ENCODE measurements at regions not wholly inside any gene's neighbourhood (a gene's known extent, or its start where the extent isn't known, plus 50 kb on each side); places are given as distances from the start of the nearest gene placed in this dataset.
"Not testable (repeated sequence)": the region's sequence is repeated elsewhere in the genome, so short reads cannot be mapped to it uniquely, and the experiment has no call there.

GRCh38 chr21:28421716-28422524, 570.8 kb downstream of the LTN1 start:
- no peak for DNase-seq (ENCODE audit: low read depth in 2 of 2)

GRCh38 chr21:28419811-28420210, 572.9 kb downstream of the LTN1 start:
- no peak for DNase-seq (ENCODE audit: low read depth in 2 of 2)

- DNase-seq (ENCODE audit: low read depth in 2 of 2), result no peak
Measured at GRCh38 chr21:28418726-28419514, 573.8 kb downstream of the LTN1 start.

- DNase-seq (ENCODE audit: low read depth in 2 of 2), result no peak
Measured at GRCh38 chr21:28410256-28410655, 582.4 kb downstream of the LTN1 start.

- no peak for DNase-seq (ENCODE audit: low read depth in 2 of 2)
Measured at GRCh38 chr21:28402616-28402989, 590.1 kb downstream of the LTN1 start.

GRCh38 chr21:28397040-28397439, 595.6 kb downstream of the LTN1 start:
- no peak for DNase-seq (ENCODE audit: low read depth in 2 of 2)

- DNase-seq (ENCODE audit: low read depth in 2 of 2), result no peak
Measured at GRCh38 chr21:28396421-28396820, 596.3 kb downstream of the LTN1 start.

GRCh38 chr21:28393279-28393678, 599.4 kb downstream of the LTN1 start:
- no peak for DNase-seq (ENCODE audit: low read depth in 2 of 2)

GRCh38 chr21:28391938-28392849, 600.5 kb downstream of the LTN1 start:
- DNase-seq (ENCODE audit: low read depth in 2 of 2), result no peak

- DNase-seq (ENCODE audit: low read depth in 2 of 2), result no peak
Measured at GRCh38 chr21:28387220-28387619, 605.5 kb downstream of the LTN1 start.

- DNase-seq (ENCODE audit: low read depth in 2 of 2), result no peak
Measured at GRCh38 chr21:28385845-28386244, 606.8 kb downstream of the LTN1 start.

- DNase-seq (ENCODE audit: low read depth in 2 of 2), result not testable (repeated sequence)
Measured at GRCh38 chr21:28381000-28381745, 611.5 kb downstream of the LTN1 start.

GRCh38 chr21:28380241-28380640, 612.4 kb downstream of the LTN1 start:
- DNase-seq (ENCODE audit: low read depth in 2 of 2), result no peak

GRCh38 chr21:28378026-28378425, 614.7 kb downstream of the LTN1 start:
- DNase-seq (ENCODE audit: low read depth in 2 of 2), result no peak

- no peak for DNase-seq (ENCODE audit: low read depth in 2 of 2)
Measured at GRCh38 chr21:28375708-28376385, 616.8 kb downstream of the LTN1 start.

GRCh38 chr21:28374881-28375280, 617.8 kb downstream of the LTN1 start:
- no peak for DNase-seq (ENCODE audit: low read depth in 2 of 2)

GRCh38 chr21:28371713-28372112, 621.0 kb downstream of the LTN1 start:
- no peak for DNase-seq (ENCODE audit: low read depth in 2 of 2)

GRCh38 chr21:28359300-28359699, 633.4 kb downstream of the LTN1 start:
- no peak for DNase-seq (ENCODE audit: low read depth in 2 of 2)

GRCh38 chr21:28358702-28359101, 634.0 kb downstream of the LTN1 start:
- no peak for DNase-seq (ENCODE audit: low read depth in 2 of 2)

- no peak for DNase-seq (ENCODE audit: low read depth in 2 of 2)
Measured at GRCh38 chr21:28358170-28358569, 634.5 kb downstream of the LTN1 start.

GRCh38 chr21:28357743-28358142, 634.9 kb downstream of the LTN1 start:
- no peak for DNase-seq (ENCODE audit: low read depth in 2 of 2)

All from stimulated activated CD8-positive, alpha-beta memory T cell treated with anti-CD3 and anti-CD28 coated beads, Interleukin-7, amount 100 ng/mL, for 4 hours (primary cell).